Stimulated activated CD4-positive, alpha-beta T cell treated with anti-CD3 and anti-CD28 coated beads, Interleukin-15, amount 100 ng/mL, for 24 hours (primary cell): ENCODE measurements at regions not wholly inside any gene's neighbourhood (a gene's known extent, or its start where the extent isn't known, plus 50 kb on each side); places are given as distances from the start of the nearest gene placed in this dataset.

Source experiments
- DNase-seq: peaks from one replicate; pipeline ENCODE4 v3.0.0-alpha.2; 2020

DNA sequence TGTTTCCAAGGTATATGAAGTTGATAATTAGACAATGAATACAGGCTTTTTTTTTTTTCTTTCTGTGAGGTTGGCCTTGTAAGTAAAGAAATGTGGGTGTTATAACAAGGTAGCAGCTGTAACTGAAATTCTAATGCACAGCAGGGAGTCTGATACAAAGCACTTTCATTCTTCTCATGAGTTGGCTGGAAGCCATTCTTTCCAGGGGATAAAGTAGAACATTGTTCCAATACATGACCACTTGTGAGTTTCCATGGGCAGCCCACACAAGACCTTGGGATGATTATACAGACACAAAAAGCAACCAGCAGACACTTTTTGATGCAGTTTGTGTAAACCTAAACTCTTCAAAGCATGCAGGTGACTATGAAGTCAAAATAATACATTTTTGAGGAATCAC lies 1785.9 kb upstream of the WWC1 start:
- no peak for DNase-seq

DNA sequence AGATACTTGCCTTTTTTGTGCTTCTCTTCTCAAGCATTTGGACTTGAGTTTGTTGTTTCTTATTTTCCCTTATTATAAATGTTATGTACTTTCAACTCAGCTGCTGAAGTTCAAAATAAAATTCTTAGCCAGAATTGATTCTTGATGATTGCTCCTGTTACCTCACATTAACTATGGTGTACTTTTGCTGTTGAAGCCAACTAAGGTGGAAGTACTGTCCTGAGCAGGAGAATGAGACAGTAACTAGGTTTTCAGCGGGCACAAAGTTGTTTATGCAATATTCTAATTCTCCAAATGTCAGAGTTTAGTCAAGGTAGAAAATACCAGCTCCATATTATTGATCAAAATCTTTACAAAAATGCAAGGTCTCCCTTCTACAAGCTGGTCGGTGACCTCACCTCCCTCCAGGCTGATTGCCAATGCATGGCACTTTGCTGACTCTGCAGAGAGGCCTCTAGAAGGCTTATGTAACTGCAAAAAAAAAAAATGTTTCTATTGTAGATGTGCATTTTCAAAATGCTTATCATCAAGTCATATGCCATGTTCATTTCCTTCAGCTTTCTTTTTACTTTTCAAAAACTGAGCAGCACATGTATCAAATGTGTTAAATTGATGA lies 1783.5 kb upstream of the WWC1 start:
- no peak for DNase-seq

DNA sequence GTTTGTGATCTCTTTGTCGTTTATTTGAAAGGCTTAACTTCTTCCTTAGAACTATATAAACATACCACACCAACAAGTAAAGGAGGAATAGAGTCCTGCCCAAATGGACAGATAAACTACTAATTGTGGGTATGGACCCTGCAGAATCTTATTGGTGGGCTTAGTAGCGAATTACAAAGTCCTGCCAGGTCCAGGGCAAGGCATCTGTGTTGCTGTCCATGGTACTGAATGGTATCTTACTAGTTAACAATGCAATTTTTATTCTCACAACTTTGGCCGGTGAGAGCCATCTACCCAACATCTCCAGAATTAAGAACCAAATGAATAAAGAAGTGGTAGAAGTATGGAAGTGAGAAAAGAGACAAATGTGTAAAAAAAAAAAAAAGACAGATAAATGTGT lies 1782.4 kb upstream of the WWC1 start:
- no peak for DNase-seq

DNA sequence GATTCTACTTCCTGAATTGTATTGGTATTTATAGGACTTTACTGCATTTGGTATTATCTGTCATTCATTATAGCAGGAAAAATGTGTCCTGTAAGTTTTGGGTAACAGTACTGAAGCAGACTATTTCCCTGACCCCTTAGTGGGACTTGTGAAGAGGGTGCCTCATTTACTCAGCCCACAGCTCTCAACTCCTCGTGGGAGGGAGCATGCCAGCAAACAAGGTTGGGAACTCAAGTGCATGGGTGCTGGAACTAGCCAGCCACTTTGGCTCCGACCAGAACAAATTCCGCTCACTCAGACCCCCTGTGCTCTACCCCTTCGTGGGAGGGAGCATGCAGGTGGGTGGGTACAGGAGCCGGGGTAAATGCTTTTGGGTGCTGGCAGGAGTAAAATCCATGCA lies 1773.5 kb upstream of the WWC1 start:
- DNase-seq = no peak

DNA sequence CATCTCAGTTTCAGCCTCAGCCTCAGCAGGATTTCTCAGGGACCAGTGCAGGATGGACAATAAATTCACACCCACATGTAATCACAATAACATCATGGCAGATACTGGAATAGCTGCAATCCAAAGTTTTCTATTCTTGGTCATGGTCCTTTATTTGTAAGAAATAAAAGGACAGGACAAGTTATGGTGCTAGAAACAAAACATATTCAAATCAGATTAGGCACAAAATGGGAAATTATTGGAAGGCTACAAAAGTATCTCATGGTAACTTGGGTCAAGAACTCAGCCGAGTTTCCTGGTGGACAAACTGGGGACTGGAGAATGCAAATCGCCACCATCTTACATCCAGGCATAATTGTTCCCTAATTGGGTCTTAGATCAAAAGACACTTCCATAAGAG lies 1768.2 kb upstream of the WWC1 start:
- no peak for DNase-seq

DNA sequence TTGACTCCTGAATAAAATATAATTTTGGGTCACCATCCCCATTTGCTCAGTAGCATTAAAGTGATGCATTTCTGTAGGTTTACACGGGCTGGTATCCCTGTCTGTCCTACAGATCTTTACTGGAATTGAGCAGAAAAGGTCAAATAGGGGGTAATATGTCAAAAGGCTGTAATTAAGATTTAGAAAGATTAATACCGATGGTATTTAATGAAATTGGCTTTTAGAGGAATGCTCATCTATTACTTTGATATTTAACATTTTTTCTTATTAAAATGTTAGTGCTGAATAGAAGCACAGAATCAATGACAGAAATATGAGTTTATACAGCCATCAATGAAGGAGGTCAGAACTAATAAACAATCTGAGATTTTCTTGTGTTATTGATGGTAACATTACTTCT lies 1762.2 kb upstream of the WWC1 start:
- no peak for DNase-seq

DNA sequence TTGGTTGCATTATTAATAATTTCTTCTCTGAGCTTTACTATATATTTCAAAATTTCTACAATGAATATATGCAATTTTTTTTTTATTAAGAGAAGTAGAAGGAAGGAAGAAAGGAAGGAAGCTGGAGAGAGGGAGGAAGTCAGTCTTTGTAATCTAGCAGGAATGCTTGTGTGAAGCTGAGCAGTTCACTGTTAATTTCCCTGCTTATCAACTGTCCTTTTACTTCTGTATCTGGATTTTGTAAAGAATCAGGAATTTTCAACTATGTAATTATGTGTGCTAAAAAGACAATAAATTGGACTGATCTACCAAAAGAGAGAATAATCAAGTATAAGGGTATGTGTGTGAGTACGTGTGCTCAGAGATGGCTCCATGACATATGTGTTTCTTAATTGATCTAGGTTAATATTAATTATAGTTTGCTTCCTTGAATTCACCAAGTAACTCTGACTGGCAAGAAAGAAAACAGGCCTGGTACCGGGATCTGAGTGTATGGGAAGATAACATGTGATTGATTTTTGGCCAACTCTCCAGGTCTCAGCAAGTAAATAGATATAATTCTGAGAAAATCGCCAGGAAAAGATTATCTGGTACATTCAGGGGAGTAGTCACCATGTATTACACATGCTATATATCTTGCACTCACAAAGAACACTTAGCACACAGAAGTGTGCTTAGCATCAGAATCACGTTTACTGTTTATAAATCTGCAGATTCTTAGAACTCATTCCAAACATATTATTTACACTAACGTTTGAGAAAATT lies 1758.8 kb upstream of the WWC1 start:
- DNase-seq = no peak

DNA sequence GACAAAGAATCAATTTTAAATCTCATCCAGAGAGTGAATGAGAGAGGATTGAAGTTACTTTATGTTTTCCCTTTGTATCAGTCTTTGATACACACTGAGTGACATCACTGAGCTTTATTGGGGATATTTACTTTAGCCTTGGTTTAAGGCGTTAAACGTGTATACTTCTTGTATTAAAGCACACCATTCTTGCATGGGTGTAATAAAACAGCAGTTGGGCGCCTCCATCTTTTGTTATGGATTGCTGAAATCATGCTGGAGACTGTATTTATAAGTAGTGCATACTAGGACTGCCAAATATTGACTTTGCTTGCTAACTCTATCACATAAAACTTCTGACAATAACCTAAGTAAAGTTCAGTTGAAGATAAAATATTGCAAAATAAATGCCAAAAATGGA lies 1755.8 kb upstream of the WWC1 start:
- no peak for DNase-seq

DNA sequence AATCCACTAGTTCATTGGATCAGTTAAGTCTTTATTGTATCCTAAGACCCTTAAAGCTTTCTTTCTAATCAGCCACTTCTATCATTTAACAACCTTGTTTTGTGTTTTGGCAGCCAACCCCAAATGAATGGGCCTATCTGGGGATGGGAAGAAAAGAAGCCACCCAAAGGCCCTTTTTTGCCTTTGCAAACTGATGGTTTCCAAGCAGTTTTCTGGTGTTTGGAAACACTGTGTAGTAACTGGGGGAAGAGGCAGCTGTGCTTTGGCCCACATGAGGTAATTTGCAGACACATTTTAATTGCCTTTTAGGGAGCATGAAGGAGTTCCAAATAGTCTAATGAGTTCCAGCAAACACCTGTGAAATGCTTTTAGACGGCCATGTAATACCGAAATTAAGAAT lies 1751.3 kb upstream of the WWC1 start:
- DNase-seq = no peak

DNA sequence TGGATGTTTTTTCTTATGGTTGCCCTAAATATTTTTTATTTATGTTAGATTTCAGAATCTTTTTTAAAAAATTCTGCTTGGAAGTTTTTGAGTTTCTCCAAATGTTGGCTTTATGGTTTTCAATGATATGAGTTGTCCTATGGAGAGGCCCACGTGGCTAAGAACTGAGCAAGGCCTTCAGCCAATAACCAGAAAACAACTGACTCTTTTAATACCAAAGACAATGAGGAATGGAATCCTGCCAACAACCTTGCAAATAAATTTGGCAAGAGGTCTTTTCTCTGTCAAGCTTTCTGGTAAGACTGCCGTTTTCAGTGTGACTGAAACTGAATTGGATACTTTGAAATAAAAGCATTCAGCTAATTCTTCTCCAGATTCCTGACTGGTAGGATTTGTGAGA lies 1740.1 kb upstream of the WWC1 start:
- DNase-seq = no peak

DNA sequence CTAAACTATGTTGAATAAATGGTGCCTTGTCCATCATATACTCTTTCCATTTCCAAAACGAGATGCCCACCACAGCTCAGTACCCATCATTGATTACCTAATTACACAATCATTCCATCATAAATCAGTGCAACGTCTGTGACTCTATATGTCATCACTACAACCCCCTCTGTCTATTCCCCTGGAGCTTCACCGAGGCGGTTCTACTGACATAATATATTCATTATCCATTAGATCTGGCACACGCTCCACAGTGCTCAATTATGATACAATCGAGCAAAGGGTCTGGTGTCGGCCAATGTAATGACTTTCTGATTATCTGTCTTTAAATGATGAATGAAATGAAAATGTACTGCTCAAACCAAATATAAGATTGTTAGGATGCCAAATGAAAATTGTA lies 1737.7 kb upstream of the WWC1 start:
- DNase-seq = no peak

DNA sequence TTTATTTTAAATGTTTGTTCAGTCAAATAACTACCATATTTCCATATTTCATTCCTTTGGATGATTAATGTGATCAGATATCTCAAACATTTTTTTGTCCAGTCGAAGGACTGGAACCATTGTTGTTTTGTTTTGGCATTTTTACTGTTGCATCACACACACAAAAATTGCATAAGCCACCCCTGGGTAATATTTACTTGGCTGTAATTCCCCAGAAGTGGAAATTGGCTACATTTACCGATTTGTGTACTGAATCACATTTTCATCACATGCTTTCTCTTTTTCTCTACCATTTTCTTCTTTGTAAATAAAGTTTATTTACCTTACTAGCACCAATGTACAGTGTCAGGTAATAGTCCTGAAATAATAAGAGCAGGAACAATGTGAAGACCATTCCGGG lies 1729.7 kb upstream of the WWC1 start:
- no peak for DNase-seq

DNA sequence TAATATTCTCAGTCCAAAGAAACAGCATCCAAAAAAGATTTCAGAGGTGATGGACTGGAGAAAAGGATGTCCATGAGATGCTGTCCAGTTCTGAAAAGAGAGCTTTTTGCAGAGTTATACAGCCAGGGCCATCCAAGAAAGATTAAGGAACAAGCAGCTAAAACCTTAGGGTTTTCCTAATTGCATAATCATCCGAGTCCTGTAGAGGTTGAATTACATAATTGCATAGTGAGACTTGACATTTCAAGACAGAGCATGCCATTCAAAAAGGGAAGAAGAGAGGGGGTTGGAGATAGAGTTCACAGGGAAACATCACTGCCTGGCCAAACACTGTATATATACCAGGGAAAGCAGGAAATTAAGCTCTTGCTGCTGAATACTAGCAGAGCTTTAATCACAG lies 1729.2 kb upstream of the WWC1 start:
- DNase-seq = no peak

DNA sequence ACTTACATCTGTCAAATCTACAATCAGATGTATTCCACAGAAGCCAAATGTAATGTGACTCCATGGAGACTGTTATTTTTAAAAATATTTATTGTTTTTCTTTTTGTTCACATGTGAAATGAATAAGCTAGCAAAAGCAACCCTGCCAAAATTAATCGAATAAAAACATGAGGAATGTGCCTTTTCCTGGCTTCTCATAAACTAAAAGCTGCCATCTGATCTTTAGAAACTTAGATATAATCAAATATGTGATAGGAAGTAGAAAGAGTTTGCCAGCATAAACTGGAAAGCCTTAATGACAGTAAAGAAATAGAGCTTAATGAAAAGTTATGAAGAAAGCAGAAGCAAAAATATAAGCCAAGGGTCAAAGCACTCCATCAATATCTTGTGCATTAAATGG lies 1724.7 kb upstream of the WWC1 start:
- no peak for DNase-seq

DNA sequence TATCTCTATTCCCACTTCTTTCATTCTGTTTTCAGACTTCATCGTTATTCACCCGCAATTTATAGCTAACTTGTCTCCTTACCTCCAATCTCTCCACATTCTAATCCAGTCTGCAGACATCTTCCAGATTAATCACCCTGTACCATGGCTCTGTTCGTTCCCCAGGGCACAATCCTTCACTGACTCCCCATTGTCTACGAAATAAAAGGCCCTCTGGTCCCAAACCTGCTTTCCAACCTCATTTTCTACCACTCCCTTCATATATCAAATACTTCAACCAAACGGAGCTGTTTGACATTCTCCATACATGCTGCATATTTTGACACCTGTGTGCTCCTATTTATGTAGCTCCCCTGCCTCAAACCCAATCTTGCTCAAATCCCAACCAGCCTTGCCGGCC lies 1720.6 kb upstream of the WWC1 start:
- DNase-seq = no peak

DNA sequence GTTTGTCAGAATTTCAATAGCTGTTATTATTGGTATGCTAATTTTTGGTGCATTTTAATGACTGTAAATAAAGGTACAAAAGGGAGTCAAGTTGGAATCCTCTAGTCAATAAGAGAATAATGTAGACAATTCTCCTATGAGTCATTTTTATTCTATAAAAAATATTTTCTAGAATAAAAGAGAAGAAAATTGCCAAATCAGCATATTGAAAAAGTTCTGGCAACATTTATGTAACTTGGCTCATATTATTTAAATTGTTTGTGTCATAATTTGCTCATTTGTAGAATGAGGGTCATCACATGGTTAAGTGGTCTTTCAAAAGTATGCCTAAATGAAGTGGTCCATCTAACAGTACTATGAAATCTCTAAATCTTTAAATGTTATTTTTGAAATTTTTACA lies 1719.8 kb upstream of the WWC1 start:
- no peak for DNase-seq

DNA sequence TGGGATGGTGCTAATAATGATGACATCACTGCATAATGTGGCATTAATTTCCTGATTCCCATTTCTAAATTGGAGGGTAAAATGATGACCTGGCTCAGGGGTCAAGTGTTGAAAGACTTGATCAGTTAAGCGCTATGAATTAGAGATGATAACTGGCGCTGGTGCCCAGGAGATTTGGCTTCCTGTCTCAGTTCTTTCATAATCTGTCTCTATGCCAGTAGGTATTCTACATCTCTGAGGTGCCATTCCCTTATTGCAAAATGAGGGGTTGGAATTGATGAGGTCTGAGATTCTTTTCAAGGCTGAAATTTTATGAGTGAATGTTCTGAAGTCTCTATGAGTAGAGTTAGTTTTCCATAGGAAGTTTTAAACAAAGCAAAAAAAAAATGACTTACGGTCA lies 1715.1 kb upstream of the WWC1 start:
- no peak for DNase-seq

DNA sequence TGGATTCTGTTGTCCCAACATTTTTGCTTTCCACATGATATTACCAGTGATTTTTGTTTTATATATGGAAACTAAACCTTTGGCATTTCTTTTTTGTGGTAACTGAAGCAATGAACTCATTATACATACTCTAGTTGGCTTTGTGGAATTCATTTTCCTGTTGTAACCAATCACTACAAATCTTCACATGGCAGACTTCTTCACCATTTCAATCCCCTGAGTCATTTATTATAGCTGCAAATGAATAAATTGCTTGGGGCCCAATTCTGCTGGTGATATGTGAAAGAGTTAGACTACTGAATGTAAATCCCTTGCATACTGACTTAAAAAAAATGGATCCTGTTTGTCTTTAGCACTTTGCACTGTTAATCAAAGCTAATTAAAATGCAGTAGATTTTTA lies 1709.6 kb upstream of the WWC1 start:
- no peak for DNase-seq

DNA sequence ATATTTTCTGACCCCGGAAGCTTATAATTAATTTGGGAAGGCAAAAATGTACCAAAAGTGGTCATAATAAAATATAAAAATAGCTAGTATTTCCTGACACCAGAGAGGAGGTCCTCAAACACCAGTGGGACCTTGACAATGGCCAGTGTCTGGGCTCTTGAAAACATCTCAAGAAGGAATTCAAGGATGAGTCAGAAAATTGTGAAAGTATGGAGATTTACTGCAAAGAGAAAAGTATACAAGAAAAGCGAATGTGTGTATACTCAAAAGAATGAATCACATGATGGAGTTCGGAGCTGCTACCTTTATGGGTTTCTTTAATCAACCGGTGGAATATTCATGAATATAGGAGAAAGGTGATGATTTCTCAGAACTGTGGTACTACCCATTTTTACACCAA lies 1709.0 kb upstream of the WWC1 start:
- DNase-seq = no peak

DNA sequence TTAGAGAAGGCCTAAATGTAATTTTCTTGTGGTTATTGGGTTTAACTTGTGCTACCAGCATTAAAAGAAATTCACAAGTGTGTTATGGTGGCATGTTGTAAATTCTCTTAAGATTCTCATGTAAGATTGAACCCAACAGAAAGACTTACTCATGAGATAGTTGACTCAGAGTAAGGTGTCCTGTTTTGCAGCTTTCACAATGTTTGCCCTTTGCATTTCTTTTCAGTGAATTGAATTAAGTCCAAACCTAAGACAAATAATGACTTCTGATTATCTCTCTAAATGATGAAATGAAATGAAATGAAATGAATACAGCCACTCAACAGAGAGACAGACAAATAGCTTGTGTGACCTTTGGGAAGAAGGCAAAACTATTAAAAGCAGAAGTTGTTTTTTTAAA lies 1696.9 kb upstream of the WWC1 start:
- DNase-seq = no peak

DNA sequence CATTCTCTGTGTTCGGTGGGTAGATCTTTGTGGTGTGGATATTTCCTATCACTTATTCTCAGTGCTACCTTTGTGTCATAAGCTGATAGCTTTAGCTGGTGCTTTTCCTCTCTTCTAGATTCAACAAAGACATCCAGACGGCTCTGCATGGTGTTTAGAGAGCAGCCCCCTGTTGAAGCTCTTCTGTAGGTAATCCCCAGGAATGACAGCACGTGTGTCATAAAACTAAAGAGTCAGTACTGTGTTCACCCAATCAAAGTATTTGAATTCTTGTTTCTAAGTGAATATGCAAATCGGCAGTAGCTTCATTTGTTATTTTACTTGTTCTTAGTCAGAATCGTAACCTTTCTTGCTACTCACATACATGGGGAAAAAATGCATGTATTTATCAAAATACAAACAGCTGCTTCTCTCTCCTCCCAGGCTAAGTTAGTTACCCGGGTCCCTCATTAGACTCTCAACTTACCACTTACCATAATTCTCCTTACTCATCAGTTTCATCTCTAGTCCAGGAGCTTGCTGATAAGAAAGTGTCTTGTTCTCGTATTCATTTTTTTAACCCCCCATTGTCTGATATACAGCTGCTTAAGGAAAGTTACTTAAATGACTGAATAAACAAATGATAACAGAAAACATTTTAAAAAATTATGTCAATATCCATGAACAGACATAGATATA lies 1696.0 kb upstream of the WWC1 start:
- no peak for DNase-seq

DNA sequence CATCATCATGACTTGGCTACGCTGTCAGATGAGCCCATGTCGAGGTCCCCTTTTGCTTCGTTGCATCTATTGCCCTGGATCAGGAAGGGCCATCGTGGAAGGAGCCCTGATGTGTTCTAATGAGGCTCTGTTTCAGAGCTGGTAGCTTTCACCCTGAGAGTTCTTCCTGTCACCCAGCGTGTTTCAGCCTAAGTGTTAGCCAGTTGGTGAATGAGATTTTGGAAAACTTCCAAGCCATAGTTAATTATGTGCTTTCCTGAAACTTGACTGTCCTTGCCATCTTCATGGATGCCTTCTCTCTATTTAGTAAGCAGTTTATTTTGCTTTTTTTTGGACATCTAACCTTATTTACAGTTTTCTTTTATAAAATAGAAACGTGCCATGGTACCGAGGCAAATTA lies 1695.4 kb upstream of the WWC1 start:
- DNase-seq = no peak

DNA sequence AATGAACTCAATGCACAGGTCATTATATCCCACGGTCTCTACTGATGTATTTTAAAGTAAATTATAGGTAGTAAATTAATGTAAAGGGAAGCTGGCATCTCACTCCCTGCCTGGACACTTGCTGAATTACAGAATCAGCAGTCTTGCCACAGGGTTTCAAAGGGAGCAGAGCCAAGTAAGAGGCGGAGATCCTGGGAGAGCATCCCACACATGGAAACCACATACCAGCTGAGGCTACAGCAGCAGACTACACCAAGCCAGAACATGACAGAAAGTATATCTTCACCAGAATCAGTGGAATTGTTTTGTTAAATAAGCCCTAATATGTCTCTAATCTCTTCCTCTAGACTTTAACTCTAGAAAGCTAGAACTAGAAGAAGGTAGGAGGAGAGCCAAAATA lies 1689.2 kb upstream of the WWC1 start:
- DNase-seq = no peak

DNA sequence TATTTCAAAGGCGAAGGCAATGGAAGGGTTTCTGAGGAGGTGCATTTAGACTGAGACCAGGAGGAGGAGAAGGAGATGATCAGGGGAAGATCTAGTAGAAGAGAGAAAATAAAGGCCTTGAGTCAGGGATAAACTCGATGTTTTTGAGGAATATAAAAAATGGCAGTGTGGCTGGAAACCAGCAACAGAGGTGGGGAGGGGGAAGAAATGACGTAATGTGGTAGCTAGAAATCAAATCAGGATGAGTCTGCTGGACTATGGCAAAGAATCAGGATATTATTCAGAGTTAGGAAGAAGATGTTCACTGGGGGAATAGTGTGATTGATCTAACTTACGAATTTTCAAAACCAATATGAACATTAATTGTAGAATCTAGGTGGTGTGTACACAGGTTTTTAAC lies 1673.9 kb upstream of the WWC1 start:
- no peak for DNase-seq

DNA sequence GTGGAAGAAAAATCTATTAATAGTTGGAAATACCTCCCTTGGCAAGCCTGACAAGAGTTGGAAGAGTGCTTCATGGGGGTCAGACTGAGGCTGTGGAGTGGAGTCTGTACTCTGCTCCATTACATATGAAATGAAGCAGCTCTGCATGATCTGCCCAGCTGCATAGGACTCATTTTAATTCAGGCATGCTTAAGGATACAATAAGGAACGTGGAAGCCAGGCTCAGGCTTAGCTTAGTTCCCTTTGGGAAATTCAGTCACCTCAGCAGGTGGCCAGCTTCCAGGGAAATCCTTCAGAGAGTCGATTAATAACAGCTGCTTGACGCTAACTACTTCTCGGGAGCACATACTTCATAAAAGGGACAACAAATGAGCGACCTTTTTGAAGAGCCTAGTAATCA lies 1672.9 kb upstream of the WWC1 start:
- DNase-seq = no peak
